Testis (tissue), 2 donors: ENCODE measurements at regions not wholly inside any gene's neighbourhood (a gene's known extent, or its start where the extent isn't known, plus 50 kb on each side); places are given as distances from the start of the nearest gene placed in this dataset.

Experiments
- DNase-seq: peaks from one replicate; pipeline ENCODE4 v3.0.0-alpha.2; 2019
- H3K27ac ChIP-seq, 2 donors: fragments of 200-600 bp; sonication (generic); one replicate each; pipeline ENCODE4 v1.5.1; 2019
- H3K27me3 ChIP-seq: fragments of 200-600 bp; sonication (generic); one replicate; pipeline ENCODE4 v1.5.1; 2019
- H3K36me3 ChIP-seq: fragments of 200-600 bp; sonication (generic); one replicate; pipeline ENCODE4 v1.5.1; 2017; ENCODE audit warnings: low read depth; ENCODE audit errors: missing control alignments
- H3K4me1 ChIP-seq: fragments of 200-600 bp; sonication (generic); one replicate; pipeline ENCODE4 v1.5.1; 2019
- H3K4me3 ChIP-seq, 2 donors: fragments of 200-600 bp; sonication (generic); one replicate each; pipeline ENCODE4 v1.5.1; 2017 to 2019
- H3K9me3 ChIP-seq: fragments of 200-600 bp; sonication (generic); one replicate; pipeline ENCODE4 v1.5.1; 2017
- CTCF ChIP-seq, 3 experiments: fragments of 450-650 bp in 2 of 3; fragments of 200-600 bp in 1 of 3; sonication (generic) in 1 of 3; IDR thresholded peaks; one replicate each; pipeline ENCODE4 v1.5.1; 2016 to 2019; ENCODE audit warnings: antibody characterized with exemption in 3 of 3, mild to moderate bottlenecking in 2 of 3, moderate library complexity in 1 of 3
- POLR2A ChIP-seq: fragments of 450-650 bp; IDR thresholded peaks from one replicate; pipeline ENCODE4 v1.6.1; 2017; ENCODE audit warnings: antibody characterized with exemption, mild to moderate bottlenecking, moderate library complexity
- WGBS, 2 donors: methylation state at CpG; one replicate each; pipeline ENCODE4 v1.1.5; 2018; 5-methylcytosine and 5-hydroxymethylcytosine counted together
- intact Hi-C: fragments of 100-400 bp; cut with DNase I; formaldehyde crosslinking; loops from one replicate; pipeline ENCODE4 v1.15.1; 2023; ENCODE audit warnings: low total_unique reads

- no peak overlapping the region for H3K4me3 ChIP-seq
- intact Hi-C loops = no loop called here
- TF ChIP-seq CTCF (IDR thresholded peaks at IDR 0.05) = no peak
- TF ChIP-seq POLR2A = no peak
- no peaks in the 10 kb centered on the region for H3K27me3 ChIP-seq
- H3K9me3 ChIP-seq = no peaks in the 10 kb centered on the region
- H3K36me3 ChIP-seq = no peaks in the 10 kb centered on the region
- no peak overlapping the region for H3K27ac ChIP-seq
- peaks cover 20% of the 10 kb centered on the region for H3K4me1 ChIP-seq
- WGBS, 2 donors = 92% methylated on average over 3 of the region's 3 CpGs
- DNase-seq = no peak
These were observed 321.9 kb upstream of the PKDCC start for GRCh38 chr2:41725901-41726300.

- H3K27ac ChIP-seq = no peak overlapping the region
- H3K4me1 ChIP-seq = peaks cover 15% of the 10 kb centered on the region
- H3K27me3 ChIP-seq = no peaks in the 10 kb centered on the region
- no peak overlapping the region for H3K4me3 ChIP-seq
- DNase-seq = no peak
- TF ChIP-seq POLR2A (no peak), CTCF (IDR thresholded peaks at IDR 0.05) (no peak)
- no peaks in the 10 kb centered on the region for H3K36me3 ChIP-seq
- WGBS, 2 donors = 82 to 86% methylated on average over 6 of the region's 6 CpGs
- intact Hi-C loops = no loop called here
- H3K9me3 ChIP-seq = no peaks in the 10 kb centered on the region
These were observed 321.5 kb upstream of the PKDCC start for GRCh38 chr2:41726364-41726763.

- DNase-seq = no peak
- no peaks in the 10 kb centered on the region for H3K27me3 ChIP-seq
- no peaks in the 10 kb centered on the region for H3K36me3 ChIP-seq
- 93% methylated on average over 2 of the region's 2 CpGs for WGBS, 2 donors
- intact Hi-C loops = no loop called here
- no peaks in the 10 kb centered on the region for H3K9me3 ChIP-seq
- TF ChIP-seq POLR2A (no peak), CTCF (IDR thresholded peaks at IDR 0.05) (no peak)
- H3K27ac ChIP-seq = no peak overlapping the region
- H3K4me3 ChIP-seq = no peak overlapping the region
- peaks cover 12% of the 10 kb centered on the region for H3K4me1 ChIP-seq
These were observed 320.7 kb upstream of the PKDCC start for GRCh38 chr2:41727152-41727551.

GRCh38 chr2:41727711-41728110 lies 320.1 kb upstream of the PKDCC start:
- Histone ChIP-seq H3K36me3 (no peaks in the 10 kb centered on the region), H3K27ac (no peak overlapping the region), H3K4me3 (no peak overlapping the region), H3K27me3 (no peaks in the 10 kb centered on the region), H3K9me3 (no peaks in the 10 kb centered on the region), H3K4me1 (peaks cover 18% of the 10 kb centered on the region)
- intact Hi-C loops = no loop called here
- no peak for DNase-seq
- 35 to 98% methylated on average over 1 of the region's 1 CpG for WGBS, 2 donors
- TF ChIP-seq POLR2A (no peak), CTCF (IDR thresholded peaks at IDR 0.05) (no peak)

- H3K4me3 ChIP-seq = no peak overlapping the region
- no peak overlapping the region for H3K27ac ChIP-seq
- WGBS, 2 donors = 37 to 48% methylated on average over 5 of the region's 5 CpGs
- no peaks in the 10 kb centered on the region for H3K27me3 ChIP-seq
- TF ChIP-seq POLR2A = no peak
- peaks cover 18% of the 10 kb centered on the region for H3K4me1 ChIP-seq
- no peaks in the 10 kb centered on the region for H3K36me3 ChIP-seq
- intact Hi-C loops = no loop called here
- DNase-seq = no peak
- no peaks in the 10 kb centered on the region for H3K9me3 ChIP-seq
These were observed 319.0 kb upstream of the PKDCC start for GRCh38 chr2:41728788-41729338.
